GM12878 (cell line): ENCODE measurements at regions not wholly inside any gene's neighbourhood (a gene's known extent, or its start where the extent isn't known, plus 50 kb on each side); places are given as distances from the start of the nearest gene placed in this dataset.

ENCODE experiments used
- CHD1 ChIP-seq: IDR thresholded peaks from 2 replicates; pipeline ENCODE4 v1.6.1; 2012; ENCODE audit warnings: low read depth, low read length, improper control_type of control experiment
- CREB1 ChIP-seq: IDR thresholded peaks from 2 replicates; pipeline ENCODE4 v1.6.1; 2012; ENCODE audit warnings: low read depth, mild to moderate bottlenecking, inconsistent platforms
- ESRRA ChIP-seq: IDR thresholded peaks from 2 replicates; pipeline ENCODE4 v1.6.1; 2012; ENCODE audit warnings: mild to moderate bottlenecking, low read length, improper control_type of control experiment
- ETV6 ChIP-seq, 2 experiments: fragments of 450-650 bp in 1 of 2; IDR thresholded peaks in 1 of 2; conservative IDR thresholded peaks in 1 of 2; 2 replicates each; pipeline ENCODE4 v1.6.1; 2014; ENCODE audit warnings: antibody characterized with exemption in 1 of 2, borderline replicate concordance in 1 of 2, low read depth in 1 of 2, mild to moderate bottlenecking in 1 of 2, moderate library complexity in 1 of 2
- FOS ChIP-seq: IDR thresholded peaks from 3 replicates; pipeline ENCODE4 v1.6.1; 2011; ENCODE audit warnings: borderline replicate concordance; ENCODE audit not compliant: insufficient read length; ENCODE audit errors: extremely low read depth
- FOXK2 ChIP-seq: fragments of 450-650 bp; IDR thresholded peaks from 2 replicates; pipeline ENCODE4 v1.6.1; 2017; ENCODE audit warnings: mild to moderate bottlenecking, moderate library complexity
- FOXM1 ChIP-seq: IDR thresholded peaks from 2 replicates; pipeline ENCODE4 v1.6.1; 2012; ENCODE audit warnings: low read depth, mild to moderate bottlenecking, inconsistent platforms, low read length, moderate library complexity
- HCFC1 ChIP-seq: fragments of 150-350 bp; IDR thresholded peaks from 2 replicates; pipeline ENCODE4 v1.6.1; 2014; ENCODE audit warnings: low read length
- JUNB ChIP-seq: IDR thresholded peaks from 2 replicates; pipeline ENCODE4 v1.6.1; 2016; ENCODE audit warnings: antibody characterized with exemption, mild to moderate bottlenecking
- MTA2 ChIP-seq: fragments of 450-650 bp; IDR thresholded peaks from 2 replicates; pipeline ENCODE4 v1.6.1; 2016; ENCODE audit warnings: low read depth, mild to moderate bottlenecking, moderate library complexity
- MTA3 ChIP-seq: IDR thresholded peaks from 2 replicates; pipeline ENCODE4 v1.6.1; 2012; ENCODE audit warnings: low read length, inconsistent platforms, borderline replicate concordance
- MXI1 ChIP-seq: fragments of 150-350 bp; IDR thresholded peaks from 2 replicates; pipeline ENCODE4 v1.6.1; 2011; ENCODE audit warnings: low read depth, mild to moderate bottlenecking, inconsistent platforms, low read length, improper control_type of control experiment
- NR2F1 ChIP-seq: fragments of 450-650 bp; conservative IDR thresholded peaks from 2 replicates; pipeline ENCODE4 v1.6.1; 2017; ENCODE audit warnings: mild to moderate bottlenecking
- POU2F2 ChIP-seq: IDR thresholded peaks from 3 replicates; pipeline ENCODE4 v1.6.1; 2011; ENCODE audit warnings: low read depth, mild to moderate bottlenecking, low read length, borderline replicate concordance
- TCF3 ChIP-seq: IDR thresholded peaks from 2 replicates; pipeline ENCODE4 v1.6.1; 2012; ENCODE audit warnings: low read depth, mild to moderate bottlenecking, low read length, borderline replicate concordance; ENCODE audit not compliant: insufficient read depth
- YY1 ChIP-seq: IDR thresholded peaks from 2 replicates; pipeline ENCODE4 v1.6.1; 2011; ENCODE audit warnings: low read depth, mild to moderate bottlenecking, low read length
- ZNF24 ChIP-seq: fragments of 450-650 bp; IDR thresholded peaks from 2 replicates; pipeline ENCODE4 v1.6.1; 2017; ENCODE audit warnings: antibody characterized with exemption, mild to moderate bottlenecking
- ZNF274 ChIP-seq: IDR thresholded peaks from one replicate; pipeline ENCODE4 v1.8.0; 2011; ENCODE audit not compliant: insufficient read length, insufficient read depth
- TF ChIP-seq, protein P1 (sequence below): fragments of 450-650 bp; IDR thresholded peaks from 2 replicates; pipeline ENCODE4 v1.6.1; 2017; ENCODE audit warnings: mild to moderate bottlenecking, moderate library complexity
- TF ChIP-seq, protein P2 (sequence below): IDR thresholded peaks from 2 replicates; pipeline ENCODE4 v1.6.1; 2011; ENCODE audit warnings: borderline replicate concordance, low read depth, mild to moderate bottlenecking, moderate library complexity, low read length; ENCODE audit not compliant: insufficient read depth, poor library complexity, severe bottlenecking
- TF ChIP-seq, protein P3 (sequence below): IDR thresholded peaks from 2 replicates; pipeline ENCODE4 v1.6.1; 2012; ENCODE audit warnings: low read length, inconsistent platforms
- TF ChIP-seq, protein P4 (sequence below): fragments of 450-650 bp; IDR thresholded peaks from 2 replicates; pipeline ENCODE4 v1.6.1; 2016; ENCODE audit warnings: mild to moderate bottlenecking

DNA sequence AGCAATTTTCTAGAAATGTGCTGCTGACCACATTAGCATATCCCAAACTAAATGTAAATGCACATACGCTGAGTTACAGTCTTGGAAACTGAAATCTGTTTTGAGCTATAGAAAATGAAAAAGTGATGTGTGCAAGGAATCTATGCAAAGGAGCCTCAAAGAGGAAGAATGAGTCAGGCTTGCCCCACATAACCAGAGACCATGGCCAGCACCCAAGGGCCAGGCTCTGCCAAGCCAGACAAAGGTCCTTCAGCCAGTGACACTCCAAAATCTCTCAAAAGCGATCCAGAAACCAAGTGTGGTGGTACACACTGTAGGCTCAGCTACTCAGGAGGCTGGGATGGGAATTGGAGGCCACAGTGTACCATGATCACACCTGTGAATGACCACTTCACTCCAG, 195.2 kb downstream of the TOMM20 start (continued):
- peak; percentile 89; the same call in 1 of the 2 replicates for TF ChIP-seq MTA3
- TF ChIP-seq MTA2: peak; percentile 61
- peak; percentile 80 for TF ChIP-seq ZNF24
- TF ChIP-seq YY1: 0 out of 2 replicates have a peak, but pooled peaks have one; percentile 11
- TF ChIP-seq FOXM1: peak; percentile 62; the same call in 1 of the 2 replicates
- TF ChIP-seq FOXK2: no peak
- TF ChIP-seq ETV6 (conservative IDR thresholded peaks at IDR 0.05 in 1 of 2, IDR thresholded peaks at IDR 0.05 in 1 of 2; ENCODE audit: borderline replicate concordance in 1 of 2, low read depth in 1 of 2): peak in 1 of 2 experiments; percentile 63; a peak in 1 of 4 replicates
- TF ChIP-seq CHD1: no peak
- TF ChIP-seq POU2F2: peak; percentile 93; the same call in 2 of the 3 replicates
- TF ChIP-seq, protein P1, sequence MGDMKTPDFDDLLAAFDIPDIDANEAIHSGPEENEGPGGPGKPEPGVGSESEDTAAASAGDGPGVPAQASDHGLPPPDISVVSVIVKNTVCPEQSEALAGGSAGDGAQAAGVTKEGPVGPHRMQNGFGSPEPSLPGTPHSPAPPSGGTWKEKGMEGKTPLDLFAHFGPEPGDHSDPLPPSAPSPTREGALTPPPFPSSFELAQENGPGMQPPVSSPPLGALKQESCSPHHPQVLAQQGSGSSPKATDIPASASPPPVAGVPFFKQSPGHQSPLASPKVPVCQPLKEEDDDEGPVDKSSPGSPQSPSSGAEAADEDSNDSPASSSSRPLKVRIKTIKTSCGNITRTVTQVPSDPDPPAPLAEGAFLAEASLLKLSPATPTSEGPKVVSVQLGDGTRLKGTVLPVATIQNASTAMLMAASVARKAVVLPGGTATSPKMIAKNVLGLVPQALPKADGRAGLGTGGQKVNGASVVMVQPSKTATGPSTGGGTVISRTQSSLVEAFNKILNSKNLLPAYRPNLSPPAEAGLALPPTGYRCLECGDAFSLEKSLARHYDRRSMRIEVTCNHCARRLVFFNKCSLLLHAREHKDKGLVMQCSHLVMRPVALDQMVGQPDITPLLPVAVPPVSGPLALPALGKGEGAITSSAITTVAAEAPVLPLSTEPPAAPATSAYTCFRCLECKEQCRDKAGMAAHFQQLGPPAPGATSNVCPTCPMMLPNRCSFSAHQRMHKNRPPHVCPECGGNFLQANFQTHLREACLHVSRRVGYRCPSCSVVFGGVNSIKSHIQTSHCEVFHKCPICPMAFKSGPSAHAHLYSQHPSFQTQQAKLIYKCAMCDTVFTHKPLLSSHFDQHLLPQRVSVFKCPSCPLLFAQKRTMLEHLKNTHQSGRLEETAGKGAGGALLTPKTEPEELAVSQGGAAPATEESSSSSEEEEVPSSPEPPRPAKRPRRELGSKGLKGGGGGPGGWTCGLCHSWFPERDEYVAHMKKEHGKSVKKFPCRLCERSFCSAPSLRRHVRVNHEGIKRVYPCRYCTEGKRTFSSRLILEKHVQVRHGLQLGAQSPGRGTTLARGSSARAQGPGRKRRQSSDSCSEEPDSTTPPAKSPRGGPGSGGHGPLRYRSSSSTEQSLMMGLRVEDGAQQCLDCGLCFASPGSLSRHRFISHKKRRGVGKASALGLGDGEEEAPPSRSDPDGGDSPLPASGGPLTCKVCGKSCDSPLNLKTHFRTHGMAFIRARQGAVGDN: peak; percentile 76
- TF ChIP-seq TCF3: no peak
- TF ChIP-seq FOS: no peak
- TF ChIP-seq, protein P2, sequence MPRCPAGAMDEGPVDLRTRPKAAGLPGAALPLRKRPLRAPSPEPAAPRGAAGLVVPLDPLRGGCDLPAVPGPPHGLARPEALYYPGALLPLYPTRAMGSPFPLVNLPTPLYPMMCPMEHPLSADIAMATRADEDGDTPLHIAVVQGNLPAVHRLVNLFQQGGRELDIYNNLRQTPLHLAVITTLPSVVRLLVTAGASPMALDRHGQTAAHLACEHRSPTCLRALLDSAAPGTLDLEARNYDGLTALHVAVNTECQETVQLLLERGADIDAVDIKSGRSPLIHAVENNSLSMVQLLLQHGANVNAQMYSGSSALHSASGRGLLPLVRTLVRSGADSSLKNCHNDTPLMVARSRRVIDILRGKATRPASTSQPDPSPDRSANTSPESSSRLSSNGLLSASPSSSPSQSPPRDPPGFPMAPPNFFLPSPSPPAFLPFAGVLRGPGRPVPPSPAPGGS: peak; percentile 70
- TF ChIP-seq ESRRA: no peak
- TF ChIP-seq MXI1: peak; percentile 39; the same call in 1 of the 2 replicates
- no peak for TF ChIP-seq HCFC1
- no peak for TF ChIP-seq ZNF274
- TF ChIP-seq, protein P3, sequence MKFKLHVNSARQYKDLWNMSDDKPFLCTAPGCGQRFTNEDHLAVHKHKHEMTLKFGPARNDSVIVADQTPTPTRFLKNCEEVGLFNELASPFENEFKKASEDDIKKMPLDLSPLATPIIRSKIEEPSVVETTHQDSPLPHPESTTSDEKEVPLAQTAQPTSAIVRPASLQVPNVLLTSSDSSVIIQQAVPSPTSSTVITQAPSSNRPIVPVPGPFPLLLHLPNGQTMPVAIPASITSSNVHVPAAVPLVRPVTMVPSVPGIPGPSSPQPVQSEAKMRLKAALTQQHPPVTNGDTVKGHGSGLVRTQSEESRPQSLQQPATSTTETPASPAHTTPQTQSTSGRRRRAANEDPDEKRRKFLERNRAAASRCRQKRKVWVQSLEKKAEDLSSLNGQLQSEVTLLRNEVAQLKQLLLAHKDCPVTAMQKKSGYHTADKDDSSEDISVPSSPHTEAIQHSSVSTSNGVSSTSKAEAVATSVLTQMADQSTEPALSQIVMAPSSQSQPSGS: peak; percentile 92
- TF ChIP-seq, protein P4, sequence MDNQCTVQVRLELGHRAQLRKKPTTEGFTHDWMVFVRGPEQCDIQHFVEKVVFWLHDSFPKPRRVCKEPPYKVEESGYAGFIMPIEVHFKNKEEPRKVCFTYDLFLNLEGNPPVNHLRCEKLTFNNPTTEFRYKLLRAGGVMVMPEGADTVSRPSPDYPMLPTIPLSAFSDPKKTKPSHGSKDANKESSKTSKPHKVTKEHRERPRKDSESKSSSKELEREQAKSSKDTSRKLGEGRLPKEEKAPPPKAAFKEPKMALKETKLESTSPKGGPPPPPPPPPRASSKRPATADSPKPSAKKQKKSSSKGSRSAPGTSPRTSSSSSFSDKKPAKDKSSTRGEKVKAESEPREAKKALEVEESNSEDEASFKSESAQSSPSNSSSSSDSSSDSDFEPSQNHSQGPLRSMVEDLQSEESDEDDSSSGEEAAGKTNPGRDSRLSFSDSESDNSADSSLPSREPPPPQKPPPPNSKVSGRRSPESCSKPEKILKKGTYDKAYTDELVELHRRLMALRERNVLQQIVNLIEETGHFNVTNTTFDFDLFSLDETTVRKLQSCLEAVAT: 0 out of 2 replicates have a peak, but pooled peaks have one; percentile 40
- TF ChIP-seq NR2F1: peak; percentile 52; the same call in 1 of the 2 replicates
- peak; percentile 58 for TF ChIP-seq CREB1
- TF ChIP-seq JUNB: peak; percentile 74
